Cerebellar cortex (tissue), 1 donor: ENCODE measurements at regions not wholly inside any gene's neighbourhood (a gene's known extent, or its start where the extent isn't known, plus 50 kb on each side); places are given as distances from the start of the nearest gene placed in this dataset.
"Not testable (repeated sequence)": the region's sequence is repeated elsewhere in the genome, so short reads cannot be mapped to it uniquely, and the experiment has no call there.

Source experiments
- DNase-seq: peaks from one replicate; pipeline ENCODE4 v3.0.0-alpha.2; 2015; ENCODE audit warnings: low spot score

- no peak for DNase-seq
Observed at GRCh38 chr3:55156851-55157650, 229.2 kb upstream of the LRTM1 start.

DNA sequence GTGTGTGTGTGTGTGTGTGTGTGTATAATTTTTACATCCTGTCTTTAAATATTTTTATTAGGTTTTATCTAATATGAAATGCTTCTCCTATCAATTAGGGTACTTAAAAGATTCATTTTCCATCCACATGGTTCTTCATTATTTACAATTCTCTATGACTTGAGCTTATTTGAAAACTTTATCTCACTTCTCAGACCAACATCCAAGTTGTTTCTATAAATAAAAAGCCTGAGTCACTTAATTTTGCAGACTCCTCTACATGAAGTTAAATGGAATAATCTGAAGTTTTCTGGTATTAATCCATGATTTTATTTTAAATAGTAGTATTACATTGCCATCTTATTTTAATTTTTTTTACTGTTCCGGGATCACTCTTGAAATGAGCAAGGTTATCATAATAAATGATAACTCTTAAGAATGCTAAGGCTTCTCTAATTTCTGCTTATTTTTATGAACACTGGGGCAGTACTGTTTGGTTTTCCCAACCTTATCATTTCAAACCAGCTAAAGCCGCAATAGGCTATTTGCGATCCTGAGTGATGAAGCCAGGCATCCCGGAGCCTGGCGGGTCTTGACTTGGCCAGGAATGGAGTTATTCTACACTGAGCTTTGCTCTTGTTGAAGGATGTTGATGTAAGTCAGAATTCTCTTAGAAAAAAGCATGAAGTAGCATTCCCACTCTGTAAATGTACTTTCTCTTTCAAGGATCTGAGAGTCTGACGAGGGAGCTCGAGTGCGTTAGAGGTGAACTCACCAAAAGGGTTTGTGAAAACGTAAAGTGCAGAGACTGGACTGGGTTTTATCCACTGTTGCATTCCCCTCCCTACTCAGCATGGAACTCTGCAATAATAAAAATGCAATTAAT, 220.2 kb upstream of the LRTM1 start:
- DNase-seq: no peak

GRCh38 chr3:55147406-55147805, 219.5 kb upstream of the LRTM1 start:
- DNase-seq: no peak

DNA sequence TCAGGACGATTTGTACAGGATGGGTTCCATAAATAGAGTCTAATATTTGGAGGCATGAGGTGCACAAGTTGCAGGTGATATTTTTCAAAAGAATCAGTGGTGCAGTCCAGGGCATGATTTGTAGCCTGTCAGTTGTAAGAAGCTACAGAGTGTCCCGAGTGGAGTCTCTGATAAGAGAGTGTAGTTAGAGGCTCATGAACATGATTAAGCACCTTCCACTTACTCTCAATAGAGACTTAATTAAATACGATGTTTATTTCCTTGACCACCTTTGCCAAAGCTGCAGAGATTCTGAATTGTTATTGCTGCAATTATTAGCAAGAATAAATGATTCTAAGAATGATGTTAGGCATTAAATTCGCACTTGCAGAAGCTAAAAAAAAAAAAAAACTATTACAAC, 218.4 kb upstream of the LRTM1 start:
- DNase-seq: no peak

GRCh38 chr3:55144015-55144673, 216.3 kb upstream of the LRTM1 start:
- DNase-seq: no peak

GRCh38 chr3:55143336-55143735, 215.5 kb upstream of the LRTM1 start:
- no peak for DNase-seq

- DNase-seq: not testable (repeated sequence)
Observed at GRCh38 chr3:55136291-55136690, 208.4 kb upstream of the LRTM1 start.

DNA sequence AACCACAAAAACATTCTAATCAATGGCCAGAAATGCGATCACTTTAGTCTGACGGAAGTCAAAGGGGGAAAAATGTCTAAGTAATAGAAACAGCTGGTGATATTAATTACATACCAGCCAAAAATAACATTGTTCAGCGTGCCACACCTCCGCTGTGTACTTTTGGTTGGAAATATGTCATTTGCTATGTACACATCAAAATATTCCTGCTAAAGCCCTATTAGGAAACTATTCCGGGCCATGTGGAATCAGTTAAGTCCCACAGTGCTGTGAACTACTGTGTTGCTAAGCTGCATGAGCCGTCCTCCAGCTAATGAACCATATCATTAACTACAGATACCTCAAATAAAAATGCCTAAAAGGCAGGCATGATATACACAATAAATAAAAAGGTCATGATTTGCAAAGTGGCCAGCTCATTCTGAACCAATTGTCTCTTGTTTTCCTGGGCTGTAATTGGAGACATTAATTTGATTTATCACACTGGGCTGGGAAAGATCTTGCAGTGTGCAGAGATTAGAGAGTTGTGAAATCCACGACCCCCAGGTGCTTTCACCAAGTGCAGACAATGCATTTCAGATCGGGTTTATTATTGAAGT, 200.5 kb upstream of the LRTM1 start:
- DNase-seq: no peak

DNA sequence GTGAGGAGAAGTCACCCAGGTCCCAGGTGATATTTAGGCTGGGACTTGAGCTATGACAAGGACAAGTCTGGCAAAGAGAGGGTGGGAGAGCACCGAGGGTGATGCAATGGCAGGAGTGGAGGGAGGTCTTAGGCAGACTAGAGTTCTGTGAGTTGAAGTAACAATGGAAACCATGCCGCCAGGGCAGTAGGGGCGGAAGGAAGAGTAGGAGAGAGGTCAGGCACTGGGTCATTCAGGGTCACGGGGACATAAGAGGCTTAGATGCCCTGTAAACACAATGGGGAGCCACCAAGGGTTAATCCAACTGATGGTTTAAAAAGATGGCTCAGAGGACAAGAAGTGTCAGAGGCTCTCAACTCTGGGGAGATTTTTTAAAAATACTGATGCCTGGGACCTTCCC, 199.7 kb upstream of the LRTM1 start:
- no peak for DNase-seq

- DNase-seq: no peak
Observed at GRCh38 chr3:55124371-55124770, 196.5 kb upstream of the LRTM1 start.
